Neural progenitor cell (in vitro differentiated cells): ENCODE measurements at regions not wholly inside any gene's neighbourhood (a gene's known extent, or its start where the extent isn't known, plus 50 kb on each side); places are given as distances from the start of the nearest gene placed in this dataset.

ENCODE experiments used
- EZH2phosphoT487 ChIP-seq: fragments of 200-600 bp; sonication (generic); IDR thresholded peaks from 2 replicates; pipeline ENCODE4 v1.6.1; 2017; ENCODE audit warnings: antibody characterized with exemption
- TF ChIP-seq, protein P1 (sequence below): fragments of 200-600 bp; sonication (generic); IDR thresholded peaks from 2 replicates; pipeline ENCODE4 v1.5.1; 2017; ENCODE audit warnings: antibody characterized with exemption, mild to moderate bottlenecking

DNA sequence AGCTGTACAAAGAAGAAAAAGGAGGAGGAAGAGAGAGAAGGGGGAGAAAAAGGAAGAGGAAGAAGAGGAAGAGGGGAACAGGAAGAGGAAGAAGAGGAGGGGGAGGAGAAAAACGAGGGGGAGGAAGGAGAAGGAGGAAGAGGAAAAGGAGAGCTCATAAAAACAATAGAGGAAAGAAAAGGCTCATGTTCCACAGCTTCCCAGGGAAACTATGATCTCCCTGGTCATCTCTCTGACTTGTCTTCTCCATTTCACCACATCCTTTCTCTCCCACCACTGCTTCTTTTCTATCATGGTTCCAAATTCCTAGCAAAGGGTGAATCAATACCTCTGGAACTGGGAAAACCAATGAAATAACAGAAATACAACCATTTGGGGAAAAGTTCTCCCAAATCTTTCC is 254.1 kb upstream of the ERCC4 start:
- TF ChIP-seq, protein P1, sequence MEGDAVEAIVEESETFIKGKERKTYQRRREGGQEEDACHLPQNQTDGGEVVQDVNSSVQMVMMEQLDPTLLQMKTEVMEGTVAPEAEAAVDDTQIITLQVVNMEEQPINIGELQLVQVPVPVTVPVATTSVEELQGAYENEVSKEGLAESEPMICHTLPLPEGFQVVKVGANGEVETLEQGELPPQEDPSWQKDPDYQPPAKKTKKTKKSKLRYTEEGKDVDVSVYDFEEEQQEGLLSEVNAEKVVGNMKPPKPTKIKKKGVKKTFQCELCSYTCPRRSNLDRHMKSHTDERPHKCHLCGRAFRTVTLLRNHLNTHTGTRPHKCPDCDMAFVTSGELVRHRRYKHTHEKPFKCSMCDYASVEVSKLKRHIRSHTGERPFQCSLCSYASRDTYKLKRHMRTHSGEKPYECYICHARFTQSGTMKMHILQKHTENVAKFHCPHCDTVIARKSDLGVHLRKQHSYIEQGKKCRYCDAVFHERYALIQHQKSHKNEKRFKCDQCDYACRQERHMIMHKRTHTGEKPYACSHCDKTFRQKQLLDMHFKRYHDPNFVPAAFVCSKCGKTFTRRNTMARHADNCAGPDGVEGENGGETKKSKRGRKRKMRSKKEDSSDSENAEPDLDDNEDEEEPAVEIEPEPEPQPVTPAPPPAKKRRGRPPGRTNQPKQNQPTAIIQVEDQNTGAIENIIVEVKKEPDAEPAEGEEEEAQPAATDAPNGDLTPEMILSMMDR, result no peak
- TF ChIP-seq EZH2phosphoT487, result no peak
